ENCODE measurements at regions not wholly inside any gene's neighbourhood (a gene's known extent, or its start where the extent isn't known, plus 50 kb on each side); places are given as distances from the start of the nearest gene placed in this dataset.
"Not testable (repeated sequence)": the region's sequence is repeated elsewhere in the genome, so short reads cannot be mapped to it uniquely, and the experiment has no call there.

DNA sequence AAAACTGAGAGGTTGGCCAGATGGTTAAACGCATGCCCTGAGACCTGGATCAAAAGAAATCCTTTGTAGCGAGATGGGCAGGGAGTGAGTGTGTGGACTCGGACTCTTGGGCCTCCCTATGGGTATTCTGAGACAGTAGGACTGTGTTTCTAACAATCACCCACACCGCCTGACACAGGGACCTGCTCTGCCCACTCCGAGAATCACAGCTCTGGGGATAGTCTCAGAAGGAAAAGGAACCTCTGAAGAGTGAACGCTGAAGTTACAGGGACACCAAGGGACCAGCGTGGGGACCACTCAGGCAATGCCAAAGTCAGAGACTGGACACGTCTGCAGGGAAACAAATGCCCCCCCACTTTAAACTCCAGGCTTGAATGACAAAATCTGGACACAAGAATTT lies 242.1 kb upstream of the TCERG1L start:
- Histone ChIP-seq H3K36me3 (ENCODE audit: control insufficient read depth, insufficient read depth, low read length) (no peaks in the 10 kb centered on the region), H3K4me3 (replicated peaks; ENCODE audit: low read depth, low read length) (no peak overlapping the region), H3K27me3 (replicated peaks; ENCODE audit: control insufficient read depth, insufficient read depth, low read length) (no peaks in the 10 kb centered on the region)
- TF ChIP-seq, protein P1, sequence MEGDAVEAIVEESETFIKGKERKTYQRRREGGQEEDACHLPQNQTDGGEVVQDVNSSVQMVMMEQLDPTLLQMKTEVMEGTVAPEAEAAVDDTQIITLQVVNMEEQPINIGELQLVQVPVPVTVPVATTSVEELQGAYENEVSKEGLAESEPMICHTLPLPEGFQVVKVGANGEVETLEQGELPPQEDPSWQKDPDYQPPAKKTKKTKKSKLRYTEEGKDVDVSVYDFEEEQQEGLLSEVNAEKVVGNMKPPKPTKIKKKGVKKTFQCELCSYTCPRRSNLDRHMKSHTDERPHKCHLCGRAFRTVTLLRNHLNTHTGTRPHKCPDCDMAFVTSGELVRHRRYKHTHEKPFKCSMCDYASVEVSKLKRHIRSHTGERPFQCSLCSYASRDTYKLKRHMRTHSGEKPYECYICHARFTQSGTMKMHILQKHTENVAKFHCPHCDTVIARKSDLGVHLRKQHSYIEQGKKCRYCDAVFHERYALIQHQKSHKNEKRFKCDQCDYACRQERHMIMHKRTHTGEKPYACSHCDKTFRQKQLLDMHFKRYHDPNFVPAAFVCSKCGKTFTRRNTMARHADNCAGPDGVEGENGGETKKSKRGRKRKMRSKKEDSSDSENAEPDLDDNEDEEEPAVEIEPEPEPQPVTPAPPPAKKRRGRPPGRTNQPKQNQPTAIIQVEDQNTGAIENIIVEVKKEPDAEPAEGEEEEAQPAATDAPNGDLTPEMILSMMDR (IDR thresholded peaks at IDR 0.05; ENCODE audit: insufficient read depth, low read length, poor library complexity, severe bottlenecking): no peak
- no peak for DNase-seq (ENCODE audit: extremely low read depth, insufficient read length)

DNA sequence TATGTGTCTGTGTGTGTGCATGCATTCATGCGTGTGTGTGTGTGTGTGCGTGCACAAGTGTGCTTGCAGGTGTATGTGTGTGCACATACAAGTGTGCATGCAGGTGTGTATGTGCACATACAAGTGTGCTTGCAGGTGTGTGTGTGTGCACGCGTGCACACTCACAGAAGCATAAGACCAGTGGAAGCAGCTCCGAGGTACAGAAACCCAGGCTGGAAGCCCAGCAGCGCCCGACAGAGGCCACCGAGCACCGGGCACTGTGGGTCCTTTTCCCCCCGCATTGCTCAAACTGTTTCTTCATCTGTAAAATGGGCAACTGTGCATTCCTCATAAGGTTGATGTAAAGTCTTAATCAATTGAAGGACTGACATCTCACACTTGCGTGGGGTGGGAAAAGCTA lies 243.3 kb upstream of the TCERG1L start:
- no peaks in the 10 kb centered on the region for H3K36me3 ChIP-seq (ENCODE audit: control insufficient read depth, insufficient read depth, low read length)
- H3K4me3 ChIP-seq (replicated peaks; ENCODE audit: low read depth, low read length): no peak overlapping the region
- H3K27me3 ChIP-seq (replicated peaks; ENCODE audit: control insufficient read depth, insufficient read depth, low read length): no peaks in the 10 kb centered on the region
- TF ChIP-seq, protein P1 (IDR thresholded peaks at IDR 0.05; ENCODE audit: insufficient read depth, low read length, poor library complexity, severe bottlenecking): no peak
- no peak for DNase-seq (ENCODE audit: extremely low read depth, insufficient read length)

DNA sequence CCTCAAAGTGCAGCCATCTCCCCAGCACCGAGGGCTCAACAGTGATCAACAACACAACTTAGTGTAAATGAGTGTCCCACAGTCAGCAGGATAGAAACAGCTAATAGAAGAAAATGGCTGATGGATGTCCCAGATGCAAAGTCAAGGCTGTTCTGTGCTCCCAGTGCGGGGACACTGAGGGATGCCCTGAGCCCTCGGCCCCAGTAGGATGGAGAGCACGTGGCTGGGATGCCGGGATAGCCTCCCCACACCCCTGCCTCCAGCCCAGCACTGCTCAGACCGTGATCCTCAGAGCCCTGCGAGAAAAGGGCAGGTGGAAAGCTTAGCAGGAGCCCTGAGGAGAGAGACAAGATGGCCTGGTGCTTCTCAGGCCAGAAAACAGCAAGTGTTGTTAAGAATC lies 243.9 kb upstream of the TCERG1L start:
- DNase-seq (ENCODE audit: extremely low read depth, insufficient read length): no peak
- no peaks in the 10 kb centered on the region for H3K27me3 ChIP-seq (replicated peaks; ENCODE audit: control insufficient read depth, insufficient read depth, low read length)
- TF ChIP-seq, protein P1 (IDR thresholded peaks at IDR 0.05; ENCODE audit: insufficient read depth, low read length, poor library complexity, severe bottlenecking): no peak
- no peaks in the 10 kb centered on the region for H3K36me3 ChIP-seq (ENCODE audit: control insufficient read depth, insufficient read depth, low read length)
- no peak overlapping the region for H3K4me3 ChIP-seq (replicated peaks; ENCODE audit: low read depth, low read length)

DNA sequence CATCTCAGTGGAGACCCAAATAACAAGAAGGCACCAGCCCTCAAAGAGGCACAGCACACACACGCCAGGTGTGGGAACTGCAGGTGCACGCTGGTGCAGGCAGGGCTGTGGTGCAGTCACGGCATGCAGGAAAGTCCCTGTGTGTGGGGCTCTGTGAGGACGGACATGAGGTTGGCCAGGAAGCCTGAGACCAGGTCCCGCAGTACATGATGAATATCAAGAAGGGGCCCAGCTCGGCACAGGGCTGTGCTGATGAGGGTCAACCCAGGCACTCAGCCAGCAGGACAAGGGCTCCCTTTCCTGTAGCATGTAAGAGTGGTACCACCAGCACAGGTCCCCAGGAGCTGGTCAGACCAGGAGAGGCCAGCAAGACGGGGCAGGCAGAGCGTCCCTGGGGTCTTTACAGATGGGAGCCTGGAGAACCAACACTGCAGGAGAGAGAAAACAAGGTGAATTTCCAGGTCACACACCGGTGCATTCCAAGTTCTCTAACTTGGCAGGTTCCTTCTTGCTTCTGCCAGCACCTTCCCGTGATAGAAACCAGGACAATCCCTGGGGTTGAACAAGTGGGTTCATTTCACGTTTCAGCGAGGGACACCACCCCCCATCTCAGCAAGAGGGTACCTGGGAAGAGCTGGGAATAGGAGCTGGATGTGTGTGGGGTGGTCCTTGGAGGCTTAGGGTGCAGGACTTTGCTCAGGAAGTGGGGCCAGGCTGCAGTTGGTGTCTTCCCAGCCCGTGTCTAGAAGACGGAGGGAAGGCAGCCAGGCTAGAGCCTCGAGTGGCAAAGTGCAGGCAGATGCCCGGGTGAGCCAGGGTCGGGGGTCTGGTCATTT lies 244.8 kb upstream of the TCERG1L start:
- H3K4me3 ChIP-seq (replicated peaks; ENCODE audit: low read depth, low read length): no peak overlapping the region
- no peak for DNase-seq (ENCODE audit: extremely low read depth, insufficient read length)

DNA sequence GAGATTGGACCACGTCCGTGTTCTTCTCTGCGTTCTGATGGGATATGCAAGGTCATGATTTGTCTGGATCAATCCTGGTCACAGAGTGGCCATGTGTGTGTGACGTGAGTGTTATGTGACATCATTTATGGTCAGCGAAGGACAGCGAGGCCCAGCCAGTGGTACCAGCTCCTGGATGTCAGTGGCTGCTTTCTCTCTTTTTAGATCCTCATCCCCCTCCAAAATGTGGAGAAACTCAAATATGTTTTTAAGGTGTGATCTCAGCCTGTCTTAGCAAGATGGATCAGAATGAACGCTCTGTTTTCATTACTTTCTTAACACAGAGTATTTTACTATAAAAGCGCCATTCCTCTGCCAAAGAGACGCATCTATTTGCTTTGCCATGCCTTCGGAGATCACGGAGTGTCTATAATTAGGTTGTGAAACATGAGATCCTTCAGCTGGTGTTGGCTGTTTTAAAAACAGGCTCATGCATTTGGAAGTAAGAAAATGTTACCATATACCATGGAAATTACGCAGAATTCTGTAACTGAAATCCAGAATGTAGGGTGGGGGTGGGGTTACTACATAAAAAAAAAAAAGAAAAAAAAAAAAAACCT lies 245.5 kb upstream of the TCERG1L start:
- TF ChIP-seq, protein P1 (IDR thresholded peaks at IDR 0.05; ENCODE audit: insufficient read depth, low read length, poor library complexity, severe bottlenecking): no peak
- DNase-seq (ENCODE audit: extremely low read depth, insufficient read length): no peak
- H3K36me3 ChIP-seq (ENCODE audit: control insufficient read depth, insufficient read depth, low read length): no peaks in the 10 kb centered on the region
- no peak overlapping the region for H3K4me3 ChIP-seq (replicated peaks; ENCODE audit: low read depth, low read length)
- H3K27me3 ChIP-seq (replicated peaks; ENCODE audit: control insufficient read depth, insufficient read depth, low read length): no peaks in the 10 kb centered on the region

More for the DNA sequence above, 244.8 kb upstream of the TCERG1L start:
- Histone ChIP-seq H3K27me3 (replicated peaks; ENCODE audit: control insufficient read depth, insufficient read depth, low read length) (no peaks in the 10 kb centered on the region), H3K36me3 (ENCODE audit: control insufficient read depth, insufficient read depth, low read length) (no peaks in the 10 kb centered on the region)
- TF ChIP-seq, protein P1 (IDR thresholded peaks at IDR 0.05; ENCODE audit: insufficient read depth, low read length, poor library complexity, severe bottlenecking): no peak

DNA sequence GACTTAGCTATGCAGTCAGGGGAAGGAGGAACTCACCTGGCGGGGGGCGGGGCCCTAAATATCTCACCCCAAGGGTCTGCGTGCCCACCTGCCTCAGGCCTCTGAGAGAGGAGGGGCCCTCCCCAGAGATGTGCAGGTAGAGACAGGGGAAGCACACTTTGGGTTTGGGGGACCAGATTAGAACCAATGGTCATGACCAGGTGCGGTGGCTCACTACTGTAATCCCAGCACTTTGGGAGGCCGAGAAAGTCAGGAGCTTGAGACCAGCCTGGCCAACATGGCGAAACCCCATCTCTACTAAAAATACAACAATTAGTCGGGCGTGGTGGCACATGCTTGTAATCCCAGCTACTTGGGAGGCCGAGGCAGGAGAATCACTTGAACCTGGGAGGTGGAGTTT lies 246.4 kb upstream of the TCERG1L start:
- not testable (repeated sequence) for H3K27me3 ChIP-seq (replicated peaks; ENCODE audit: control insufficient read depth, insufficient read depth, low read length); H3K36me3 ChIP-seq (ENCODE audit: control insufficient read depth, insufficient read depth, low read length); DNase-seq (ENCODE audit: extremely low read depth, insufficient read length); H3K4me3 ChIP-seq (replicated peaks; ENCODE audit: low read depth, low read length)

All from GM06990 (cell line).